SU-DHL-6 (cell line): ENCODE measurements at regions not wholly inside any gene's neighbourhood (a gene's known extent, or its start where the extent isn't known, plus 50 kb on each side); places are given as distances from the start of the nearest gene placed in this dataset.

Experiments used
- EZH2phosphoT487 ChIP-seq: fragments of 200-600 bp; sonication (generic), shearing (Covaris generic); conservative IDR thresholded peaks from 2 replicates; pipeline ENCODE4 v1.6.1; 2018; ENCODE audit warnings: mild to moderate bottlenecking, antibody characterized with exemption, low read length, moderate library complexity, mixed read lengths
- TF ChIP-seq, protein P1 (sequence below): fragments of 200-600 bp; sonication (generic); IDR thresholded peaks from one replicate; pipeline ENCODE4 v1.5.1; 2017; ENCODE audit warnings: antibody characterized with exemption, mild to moderate bottlenecking, low read length, moderate library complexity; ENCODE audit not compliant: insufficient read depth, poor library complexity, severe bottlenecking

DNA sequence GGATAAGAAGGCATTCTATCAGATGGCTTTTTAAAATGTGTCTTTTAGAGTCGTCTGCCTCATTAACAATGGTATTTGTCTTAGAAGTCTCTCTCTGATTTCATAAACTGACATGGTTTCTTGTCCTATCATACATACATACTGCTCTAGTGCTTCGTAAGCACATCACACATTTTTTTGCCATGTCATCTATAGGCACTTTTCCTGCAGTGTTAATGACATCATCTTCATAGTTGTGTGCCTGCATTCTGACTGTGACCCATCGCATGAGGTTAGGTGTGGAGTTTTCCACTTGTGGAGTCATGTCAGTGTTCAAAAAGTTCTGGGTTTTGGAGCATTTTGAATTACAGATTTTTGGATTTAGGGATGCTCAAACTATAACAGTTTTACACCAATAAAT lies 361.6 kb upstream of the SPOCK3 start:
- TF ChIP-seq, protein P1, sequence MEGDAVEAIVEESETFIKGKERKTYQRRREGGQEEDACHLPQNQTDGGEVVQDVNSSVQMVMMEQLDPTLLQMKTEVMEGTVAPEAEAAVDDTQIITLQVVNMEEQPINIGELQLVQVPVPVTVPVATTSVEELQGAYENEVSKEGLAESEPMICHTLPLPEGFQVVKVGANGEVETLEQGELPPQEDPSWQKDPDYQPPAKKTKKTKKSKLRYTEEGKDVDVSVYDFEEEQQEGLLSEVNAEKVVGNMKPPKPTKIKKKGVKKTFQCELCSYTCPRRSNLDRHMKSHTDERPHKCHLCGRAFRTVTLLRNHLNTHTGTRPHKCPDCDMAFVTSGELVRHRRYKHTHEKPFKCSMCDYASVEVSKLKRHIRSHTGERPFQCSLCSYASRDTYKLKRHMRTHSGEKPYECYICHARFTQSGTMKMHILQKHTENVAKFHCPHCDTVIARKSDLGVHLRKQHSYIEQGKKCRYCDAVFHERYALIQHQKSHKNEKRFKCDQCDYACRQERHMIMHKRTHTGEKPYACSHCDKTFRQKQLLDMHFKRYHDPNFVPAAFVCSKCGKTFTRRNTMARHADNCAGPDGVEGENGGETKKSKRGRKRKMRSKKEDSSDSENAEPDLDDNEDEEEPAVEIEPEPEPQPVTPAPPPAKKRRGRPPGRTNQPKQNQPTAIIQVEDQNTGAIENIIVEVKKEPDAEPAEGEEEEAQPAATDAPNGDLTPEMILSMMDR = no peak
- TF ChIP-seq EZH2phosphoT487 = no peak
